Right atrium auricular region (tissue), 2 donors: ENCODE measurements at regions not wholly inside any gene's neighbourhood (a gene's known extent, or its start where the extent isn't known, plus 50 kb on each side); places are given as distances from the start of the nearest gene placed in this dataset.

Experiments used
- DNase-seq: peaks from one replicate; pipeline ENCODE4 v3.0.0-alpha.2; 2019; ENCODE audit warnings: low spot score
- H3K27ac ChIP-seq, 2 donors: fragments of 200-600 bp; sonication (generic); 1 replicate in 1 of 2; 2 replicates in 1 of 2; pipeline ENCODE4 v1.5.1; 2016 to 2019
- H3K27me3 ChIP-seq, 2 donors: fragments of 200-600 bp; sonication (generic); one replicate each; pipeline versions ENCODE4 v1.5.1 to v1.6.0; 2017 to 2019
- H3K36me3 ChIP-seq: fragments of 200-600 bp; sonication (generic); one replicate; pipeline ENCODE4 v1.5.1; 2016
- H3K4me1 ChIP-seq, 2 donors: fragments of 200-600 bp; sonication (generic); one replicate each; pipeline versions ENCODE4 v1.5.1 to v1.6.0; 2017 to 2019
- H3K4me3 ChIP-seq, 2 donors: fragments of 200-600 bp; sonication (generic); 1 replicate in 1 of 2; 2 replicates in 1 of 2; pipeline ENCODE4 v1.5.1; 2017 to 2019; ENCODE audit warnings: mild to moderate bottlenecking in 1 of 2, moderate library complexity in 1 of 2
- H3K9me3 ChIP-seq, 2 donors: fragments of 200-600 bp; sonication (generic); one replicate each; pipeline ENCODE4 v1.5.1; 2019
- TF ChIP-seq, protein P1 (sequence below), 2 donors: fragments of 200-600 bp; sonication (generic); IDR thresholded peaks; one replicate each; pipeline ENCODE4 v1.5.1; 2019; ENCODE audit warnings: antibody characterized with exemption in 2 of 2

GRCh38 chr6:81656231-81656630 is 96.2 kb downstream of the TENT5A start:
- no peak overlapping the region for H3K27ac ChIP-seq
- no peaks in the 10 kb centered on the region for H3K27me3 ChIP-seq
- no peaks in the 10 kb centered on the region for H3K36me3 ChIP-seq
- no peak for DNase-seq
- no peaks in the 10 kb centered on the region for H3K9me3 ChIP-seq
- no peaks in the 10 kb centered on the region for H3K4me1 ChIP-seq
- H3K4me3 ChIP-seq, result no peak overlapping the region
- TF ChIP-seq, protein P1, sequence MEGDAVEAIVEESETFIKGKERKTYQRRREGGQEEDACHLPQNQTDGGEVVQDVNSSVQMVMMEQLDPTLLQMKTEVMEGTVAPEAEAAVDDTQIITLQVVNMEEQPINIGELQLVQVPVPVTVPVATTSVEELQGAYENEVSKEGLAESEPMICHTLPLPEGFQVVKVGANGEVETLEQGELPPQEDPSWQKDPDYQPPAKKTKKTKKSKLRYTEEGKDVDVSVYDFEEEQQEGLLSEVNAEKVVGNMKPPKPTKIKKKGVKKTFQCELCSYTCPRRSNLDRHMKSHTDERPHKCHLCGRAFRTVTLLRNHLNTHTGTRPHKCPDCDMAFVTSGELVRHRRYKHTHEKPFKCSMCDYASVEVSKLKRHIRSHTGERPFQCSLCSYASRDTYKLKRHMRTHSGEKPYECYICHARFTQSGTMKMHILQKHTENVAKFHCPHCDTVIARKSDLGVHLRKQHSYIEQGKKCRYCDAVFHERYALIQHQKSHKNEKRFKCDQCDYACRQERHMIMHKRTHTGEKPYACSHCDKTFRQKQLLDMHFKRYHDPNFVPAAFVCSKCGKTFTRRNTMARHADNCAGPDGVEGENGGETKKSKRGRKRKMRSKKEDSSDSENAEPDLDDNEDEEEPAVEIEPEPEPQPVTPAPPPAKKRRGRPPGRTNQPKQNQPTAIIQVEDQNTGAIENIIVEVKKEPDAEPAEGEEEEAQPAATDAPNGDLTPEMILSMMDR (IDR thresholded peaks at IDR 0.05), result no peak

DNA sequence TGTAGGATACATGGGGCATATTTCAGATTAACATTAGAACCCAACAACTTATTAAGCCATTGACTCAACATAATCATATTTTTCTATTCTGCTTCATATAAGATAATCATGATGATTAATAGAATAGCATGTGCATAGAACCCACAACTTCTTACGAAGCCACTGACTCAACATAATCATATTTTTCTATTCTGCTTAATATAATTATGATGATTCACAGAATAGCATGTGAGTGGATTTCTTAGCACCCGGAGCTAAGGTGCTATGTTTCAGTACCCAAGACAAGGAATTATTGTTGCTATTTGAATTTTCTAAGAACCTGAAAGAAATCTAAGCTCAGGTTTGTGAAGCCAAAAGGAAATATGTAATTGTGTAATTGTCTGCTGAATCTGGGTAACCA is 96.8 kb downstream of the TENT5A start:
- TF ChIP-seq, protein P1 (IDR thresholded peaks at IDR 0.05), result no peak
- no peak for DNase-seq
- no peaks in the 10 kb centered on the region for H3K27me3 ChIP-seq
- no peak overlapping the region for H3K27ac ChIP-seq
- H3K4me1 ChIP-seq, result no peaks in the 10 kb centered on the region
- H3K9me3 ChIP-seq, result no peaks in the 10 kb centered on the region
- H3K4me3 ChIP-seq, result no peak overlapping the region
- H3K36me3 ChIP-seq, result no peaks in the 10 kb centered on the region

GRCh38 chr6:81648502-81648901 is 104.0 kb downstream of the TENT5A start:
- TF ChIP-seq, protein P1 (IDR thresholded peaks at IDR 0.05), result no peak
- Histone ChIP-seq H3K27ac (no peak overlapping the region), H3K9me3 (no peaks in the 10 kb centered on the region), H3K27me3 (no peaks in the 10 kb centered on the region), H3K4me3 (no peak overlapping the region), H3K36me3 (no peaks in the 10 kb centered on the region), H3K4me1 (no peaks in the 10 kb centered on the region)
- DNase-seq, result no peak

DNA sequence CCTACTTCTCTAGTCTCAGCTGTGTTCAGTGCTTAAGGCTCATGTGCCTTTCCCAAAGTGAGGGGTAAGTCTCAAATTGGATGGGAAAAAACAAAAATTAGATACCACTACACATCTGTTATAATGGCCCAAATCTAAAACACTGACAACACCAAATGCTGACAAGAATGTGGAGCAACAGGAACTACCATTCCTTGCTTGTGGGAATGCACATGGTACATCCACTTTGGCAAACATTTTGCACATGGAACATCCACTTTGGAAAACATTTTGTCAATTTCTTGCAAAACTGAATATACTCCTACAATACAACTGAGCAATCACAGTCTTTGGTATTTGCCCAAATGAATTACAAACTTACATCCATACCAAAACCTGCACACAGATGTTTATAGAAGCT is 109.3 kb downstream of the TENT5A start:
- no peaks in the 10 kb centered on the region for H3K9me3 ChIP-seq
- TF ChIP-seq, protein P1 (IDR thresholded peaks at IDR 0.05), result no peak
- no peaks in the 10 kb centered on the region for H3K4me1 ChIP-seq
- H3K36me3 ChIP-seq, result no peaks in the 10 kb centered on the region
- no peak overlapping the region for H3K4me3 ChIP-seq
- no peak overlapping the region for H3K27ac ChIP-seq
- no peak for DNase-seq
- no peaks in the 10 kb centered on the region for H3K27me3 ChIP-seq

DNA sequence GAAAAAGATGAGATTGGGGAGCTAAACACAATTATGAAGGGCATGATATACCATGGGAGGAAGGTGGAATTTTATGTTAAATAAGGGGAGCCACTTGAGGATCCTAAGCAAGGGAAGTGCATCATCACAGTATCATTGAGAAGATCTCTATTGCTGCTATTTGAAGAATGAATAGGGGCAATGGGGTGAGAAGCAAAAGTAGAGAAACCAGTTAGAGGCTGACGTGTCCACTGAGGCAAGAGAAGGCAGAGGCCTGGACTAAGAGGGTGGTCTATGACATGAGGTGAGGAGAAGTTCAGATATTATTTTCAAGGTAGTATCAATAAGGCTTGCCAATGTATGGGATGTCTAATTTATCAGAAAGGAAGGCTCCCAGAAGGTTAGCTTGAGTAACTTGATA is 111.6 kb downstream of the TENT5A start:
- no peak for DNase-seq
- H3K36me3 ChIP-seq, result no peaks in the 10 kb centered on the region
- no peak overlapping the region for H3K4me3 ChIP-seq
- TF ChIP-seq, protein P1 (IDR thresholded peaks at IDR 0.05), result no peak
- H3K4me1 ChIP-seq, result no peaks in the 10 kb centered on the region
- H3K27ac ChIP-seq, result no peak overlapping the region
- H3K9me3 ChIP-seq, result no peaks in the 10 kb centered on the region
- no peaks in the 10 kb centered on the region for H3K27me3 ChIP-seq

GRCh38 chr6:81640126-81640525 is 112.4 kb downstream of the TENT5A start:
- Histone ChIP-seq H3K4me3 (no peak overlapping the region), H3K4me1 (no peaks in the 10 kb centered on the region), H3K36me3 (no peaks in the 10 kb centered on the region), H3K9me3 (no peaks in the 10 kb centered on the region), H3K27ac (no peak overlapping the region), H3K27me3 (no peaks in the 10 kb centered on the region)
- DNase-seq, result no peak
- TF ChIP-seq, protein P1 (IDR thresholded peaks at IDR 0.05), result no peak
